NCI-H2171 (cell line): ENCODE measurements at regions not wholly inside any gene's neighbourhood (a gene's known extent, or its start where the extent isn't known, plus 50 kb on each side); places are given as distances from the start of the nearest gene placed in this dataset.
A peak's percentile ranks its signal among the peaks of the same experiment; 100 is the strongest.
"Not testable (repeated sequence)": the region's sequence is repeated elsewhere in the genome, so short reads cannot be mapped to it uniquely, and the experiment has no call there.

Source experiments
- DNase-seq: peaks from one replicate; lab custom pipeline; 2025; lab: John Stamatoyannopoulos, UW

DNA sequence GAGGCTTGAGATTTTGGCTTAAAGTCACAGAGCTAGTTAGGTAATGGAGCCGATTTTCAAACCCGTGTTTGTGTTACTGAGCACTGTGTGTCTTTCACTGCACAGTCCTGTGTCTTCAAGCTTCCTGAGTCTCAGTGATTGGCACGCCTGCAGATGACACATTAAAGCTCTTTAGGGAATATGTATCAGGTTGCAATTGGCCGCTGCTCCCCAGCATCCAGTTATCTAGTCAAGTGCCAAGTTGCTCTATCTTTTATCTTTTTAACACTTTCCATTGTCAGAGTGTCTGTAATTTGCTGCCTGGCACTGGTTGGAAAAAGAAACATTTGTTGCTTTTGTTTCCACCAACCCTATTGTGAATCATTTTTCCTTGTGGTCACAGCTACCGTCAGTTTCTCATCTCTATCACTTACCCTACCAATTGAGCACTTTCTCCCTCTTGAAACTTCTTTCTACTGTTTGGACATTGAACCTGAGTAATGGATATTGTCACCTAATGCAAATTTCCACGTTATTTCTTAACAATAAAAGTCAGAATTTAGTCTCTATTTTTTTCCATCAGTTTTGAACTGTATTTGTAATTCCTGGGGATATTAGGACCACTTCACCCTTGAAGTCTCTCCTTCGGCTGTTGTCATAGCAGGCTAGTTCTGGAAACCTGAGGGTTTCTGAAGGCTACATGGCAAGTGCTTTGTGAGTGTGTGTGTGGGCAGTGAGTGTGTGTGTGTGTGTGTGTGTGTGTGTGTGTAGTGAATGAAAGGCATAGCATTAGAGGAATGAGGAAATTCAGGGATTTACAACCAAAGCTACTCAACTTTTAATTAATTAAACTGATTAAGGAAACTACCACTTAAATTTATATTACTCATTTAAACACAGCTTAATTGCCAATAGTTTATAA, 274.3 kb downstream of the ISL1 start:
- DNase-seq, result peak; percentile 13

GRCh38 chr5:51661646-51662265, 278.5 kb downstream of the ISL1 start:
- DNase-seq, result no peak

- DNase-seq, result no peak
Observed at GRCh38 chr5:51664491-51665250, 281.4 kb downstream of the ISL1 start.

DNA sequence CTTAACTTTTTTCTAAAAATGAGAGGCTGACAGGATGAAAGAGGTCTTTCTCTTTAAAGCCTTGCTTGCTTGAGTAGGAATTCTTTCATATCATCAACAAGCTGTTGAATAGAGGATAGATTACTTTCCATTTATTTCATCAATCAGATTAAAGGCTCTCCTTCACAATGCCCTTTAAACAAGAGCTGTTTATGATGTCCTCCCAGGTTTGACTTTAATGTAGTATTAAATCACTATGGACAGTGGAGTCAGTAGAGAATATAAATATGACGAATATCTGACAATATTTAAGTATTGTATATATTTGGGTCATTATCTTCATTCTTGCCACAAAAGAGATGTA, 282.0 kb downstream of the ISL1 start:
- no peak for DNase-seq

DNA sequence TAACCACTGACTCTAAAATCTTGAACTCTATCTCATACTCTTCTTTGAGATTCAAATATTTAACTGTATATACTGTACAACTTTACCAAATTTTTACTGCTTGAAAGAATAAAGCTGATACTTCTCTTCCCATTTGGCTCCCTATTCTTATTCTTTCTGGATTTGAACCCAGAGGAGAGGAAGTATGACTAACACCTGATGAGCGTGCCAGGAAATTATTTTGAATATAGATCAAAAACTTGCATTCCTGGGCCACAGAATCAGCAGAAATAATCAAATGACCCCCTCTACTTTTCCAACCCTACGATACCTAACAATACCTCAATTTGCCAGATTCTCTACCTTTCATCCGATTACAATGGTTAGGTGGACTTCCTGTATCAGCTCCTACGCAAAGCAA, 285.8 kb downstream of the ISL1 start:
- DNase-seq, result no peak

- DNase-seq, result no peak
Observed at GRCh38 chr5:51678330-51678729, 295.1 kb downstream of the ISL1 start.

DNA sequence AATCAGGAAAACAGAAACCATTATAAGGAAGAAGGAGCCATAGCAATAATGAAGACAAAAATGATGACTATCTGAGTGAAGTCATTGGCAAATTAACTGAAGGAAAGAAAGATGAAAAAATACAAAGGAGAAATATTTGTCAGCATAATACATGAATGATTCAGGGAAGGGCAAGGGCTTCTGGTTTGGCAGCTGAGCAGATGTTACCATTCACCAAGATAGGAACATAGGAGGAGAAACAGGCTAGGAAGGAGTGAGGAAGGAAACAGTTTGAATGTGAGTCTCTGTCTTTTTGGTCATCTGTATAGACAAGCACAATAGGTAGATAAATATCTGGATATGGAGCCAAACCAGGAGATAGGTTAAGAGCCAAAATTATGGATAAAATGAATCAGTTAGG, 296.0 kb downstream of the ISL1 start:
- no peak for DNase-seq

DNA sequence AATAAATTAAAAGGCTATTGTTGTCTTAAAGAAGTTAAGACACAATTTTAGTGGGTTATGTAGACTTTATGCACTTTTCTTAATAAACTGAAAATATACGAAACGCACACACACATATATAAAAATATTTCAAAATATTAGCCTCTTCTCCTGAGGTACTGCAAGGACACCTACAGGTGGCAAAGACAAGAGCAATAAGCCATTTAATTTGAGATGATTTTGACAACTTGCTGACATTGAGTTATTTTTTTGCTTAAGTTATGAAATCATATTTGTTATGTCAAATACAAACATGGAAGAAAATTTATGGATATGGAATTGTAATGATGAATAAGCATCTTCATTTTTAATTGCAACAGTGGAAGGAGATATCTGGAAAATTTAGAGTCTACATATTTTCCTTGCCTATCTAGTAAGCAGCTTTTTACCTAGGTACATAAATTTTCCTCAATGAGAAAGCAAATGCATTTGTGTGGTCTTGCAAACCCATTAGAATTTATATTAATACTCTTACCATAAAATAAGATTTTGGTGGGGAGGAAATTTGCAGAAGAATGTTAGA, 301.6 kb downstream of the ISL1 start:
- DNase-seq, result no peak

- no peak for DNase-seq
Observed at GRCh38 chr5:51685419-51685818, 302.2 kb downstream of the ISL1 start.

GRCh38 chr5:51686622-51687021, 303.4 kb downstream of the ISL1 start:
- no peak for DNase-seq

DNA sequence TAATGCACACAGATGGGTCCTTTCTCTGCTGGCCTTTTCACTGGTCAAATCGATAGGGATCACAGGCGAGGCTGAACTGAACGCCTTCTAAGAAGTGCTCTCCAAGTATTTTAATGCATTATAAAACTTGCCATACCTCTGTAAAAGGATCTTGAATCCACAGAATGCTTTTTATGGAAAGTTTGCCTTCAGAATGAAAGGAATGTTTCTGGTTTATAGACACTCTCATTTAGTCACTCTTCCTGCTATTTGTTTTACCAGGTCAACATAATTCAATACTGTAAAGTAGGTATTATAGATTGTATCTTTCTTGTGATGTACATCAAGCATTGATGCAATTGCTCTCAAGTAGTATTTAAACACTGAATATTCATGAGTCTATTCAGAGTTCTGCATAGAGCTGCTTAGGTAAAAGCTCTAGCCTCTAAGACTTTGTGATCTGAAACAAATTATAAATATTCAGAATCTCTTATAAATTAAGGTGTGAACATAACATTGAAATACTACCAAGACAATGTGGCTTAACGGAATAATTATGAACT, 308.4 kb downstream of the ISL1 start:
- DNase-seq, result no peak

GRCh38 chr5:51694826-51695225, 311.6 kb downstream of the ISL1 start:
- DNase-seq, result no peak

GRCh38 chr5:51696122-51696521, 312.9 kb downstream of the ISL1 start:
- no peak for DNase-seq

- not testable (repeated sequence) for DNase-seq
Observed at GRCh38 chr5:51702046-51702445, 318.8 kb downstream of the ISL1 start.

- no peak for DNase-seq
Observed at GRCh38 chr5:51712201-51712600, 329.0 kb downstream of the ISL1 start.

- not testable (repeated sequence) for DNase-seq
Observed at GRCh38 chr5:51715445-51715844, 332.2 kb downstream of the ISL1 start.

- DNase-seq, result no peak
Observed at GRCh38 chr5:51731421-51732029, 348.3 kb downstream of the ISL1 start.

- no peak for DNase-seq
Observed at GRCh38 chr5:51732304-51732703, 349.1 kb downstream of the ISL1 start.

DNA sequence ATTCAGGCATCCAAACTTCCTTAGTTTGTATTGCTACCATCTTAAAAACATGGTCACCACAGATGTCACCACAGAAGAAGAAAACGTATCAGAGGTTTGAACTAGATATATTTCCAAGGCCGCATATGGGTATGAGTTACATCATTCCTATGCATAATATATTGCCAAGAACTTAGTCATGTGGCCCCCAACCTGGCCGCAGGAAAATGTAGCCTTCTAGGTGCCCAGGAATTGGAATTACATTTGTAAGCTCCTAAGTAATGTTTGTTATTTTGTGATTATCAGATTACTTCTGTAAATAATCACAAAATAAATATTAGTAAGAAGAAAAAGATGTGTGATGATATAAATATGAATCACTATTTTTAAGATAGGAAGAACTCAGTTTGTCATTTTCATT, 351.4 kb downstream of the ISL1 start:
- no peak for DNase-seq

DNA sequence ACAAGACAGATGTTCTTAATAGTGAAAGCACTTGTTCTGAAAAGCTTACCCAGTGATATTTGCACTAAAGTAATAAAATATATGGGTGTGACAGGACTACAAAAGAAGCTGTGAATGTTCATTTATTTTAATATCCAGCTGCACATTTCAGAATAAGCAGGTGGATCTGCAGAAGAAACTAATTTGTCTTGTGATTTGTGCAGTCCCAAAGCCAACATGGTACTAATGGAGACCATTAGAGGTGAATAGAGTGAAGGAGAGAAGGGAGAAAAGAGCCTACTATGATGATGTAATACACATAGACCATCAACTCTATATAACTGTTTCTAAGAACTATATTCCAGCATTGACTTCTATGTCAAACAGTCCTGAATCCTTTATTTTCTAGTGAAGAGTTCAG, 362.8 kb downstream of the ISL1 start:
- DNase-seq, result no peak

- no peak for DNase-seq
Observed at GRCh38 chr5:51748647-51749046, 365.4 kb downstream of the ISL1 start.
